Natural killer cell (primary cell): ENCODE measurements at regions not wholly inside any gene's neighbourhood (a gene's known extent, or its start where the extent isn't known, plus 50 kb on each side); places are given as distances from the start of the nearest gene placed in this dataset.
"Not testable (repeated sequence)": the region's sequence is repeated elsewhere in the genome, so short reads cannot be mapped to it uniquely, and the experiment has no call there.

ENCODE experiments used
- ATAC-seq, 3 donors: fragments of 150-1000 bp in 2 of 3; fragments of 200-7000 bp in 1 of 3; cut with Tn5 transposase; 1 replicate in 1 of 3; 2 replicates in 2 of 3; pipeline ENCODE4 v1.10.0; 2021; ENCODE audit warnings: mild to moderate bottlenecking in 2 of 3, moderate library complexity in 2 of 3
- DNase-seq, 2 donors: peaks; one replicate each; pipeline versions ENCODE4 v3.0.0 to v3.0.0-alpha.2; 2013 to 2021; ENCODE audit warnings: mixed read lengths in 1 of 2
- H3K27ac ChIP-seq: one replicate; pipeline ENCODE4 v1.5.1; 2013; ENCODE audit warnings: mild to moderate bottlenecking, low read length
- H3K27me3 ChIP-seq: one replicate; pipeline ENCODE4 v1.6.1; 2013; ENCODE audit warnings: low read length; ENCODE audit not compliant: control insufficient read depth, insufficient read depth
- H3K36me3 ChIP-seq: one replicate; pipeline ENCODE4 v1.6.1; 2013; ENCODE audit warnings: low read length; ENCODE audit not compliant: control insufficient read depth, insufficient read depth
- H3K4me1 ChIP-seq: one replicate; pipeline ENCODE4 v1.6.1; 2013; ENCODE audit warnings: low read length; ENCODE audit not compliant: control insufficient read depth, insufficient read depth
- H3K4me3 ChIP-seq: one replicate; pipeline ENCODE4 v1.5.1; 2013; ENCODE audit warnings: low read length
- H3K9me3 ChIP-seq: one replicate; pipeline ENCODE4 v1.6.1; 2013; ENCODE audit warnings: low read length; ENCODE audit not compliant: control insufficient read depth, insufficient read depth
- H3K27ac Mint-ChIP-seq, 2 donors: one replicate each; pipeline ENCODE4 v1.8.0; 2022; ENCODE audit warnings: mild to moderate bottlenecking in 2 of 2, mixed read lengths in 2 of 2, moderate library complexity in 1 of 2
- H3K27me3 Mint-ChIP-seq, 2 donors: one replicate each; pipeline ENCODE4 v1.8.0; 2022; ENCODE audit warnings: low read depth in 2 of 2, mixed read lengths in 2 of 2
- H3K36me3 Mint-ChIP-seq: one replicate; pipeline ENCODE4 v1.8.0; 2022; ENCODE audit warnings: mixed read lengths
- H3K4me1 Mint-ChIP-seq, 2 donors: one replicate each; pipeline ENCODE4 v1.8.0; 2022; ENCODE audit warnings: mixed read lengths in 2 of 2
- H3K4me3 Mint-ChIP-seq: one replicate; pipeline ENCODE4 v1.8.0; 2022; ENCODE audit warnings: mild to moderate bottlenecking, moderate library complexity, mixed read lengths
- H3K9me3 Mint-ChIP-seq, 2 donors: one replicate each; pipeline ENCODE4 v1.8.0; 2022; ENCODE audit warnings: mixed read lengths in 2 of 2
- WGBS: methylation state at CpG from one replicate; pipeline ENCODE4 v1.1.7; 2013; ENCODE audit warnings: missing lambda C conversion rate; ENCODE audit not compliant: insufficient coverage; 5-methylcytosine and 5-hydroxymethylcytosine counted together
- intact Hi-C: fragments of 100-400 bp; cut with micrococcal nuclease; formaldehyde crosslinking; loops from one replicate; pipeline ENCODE4 v1.14.2; 2022
- TF ChIP-seq, protein P1 (sequence below): fragments of 200-600 bp; IDR thresholded peaks from one replicate; pipeline ENCODE4 v1.8.0; 2022; ENCODE audit warnings: antibody characterized with exemption

DNA sequence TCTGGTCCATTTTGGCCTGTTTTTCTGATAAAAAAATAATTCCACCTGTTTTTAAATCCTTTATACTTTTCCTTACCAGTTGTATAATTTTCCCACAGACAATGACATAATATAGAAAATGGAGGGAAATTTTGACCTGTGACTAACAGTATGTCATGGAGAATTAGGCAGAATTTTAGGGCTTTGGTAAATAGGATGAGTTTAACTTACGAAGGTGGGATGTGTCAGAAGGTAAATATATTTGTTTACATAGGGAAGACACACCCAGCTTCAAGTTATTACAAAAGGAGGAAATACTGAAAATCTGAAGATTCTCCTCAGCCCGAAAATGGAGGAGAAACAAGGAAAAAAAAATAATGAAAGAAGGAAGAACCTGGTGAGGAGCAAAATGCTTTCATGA lies 64.6 kb upstream of the PPP3CA start:
- Histone ChIP-seq H3K36me3 (no peaks in the 10 kb centered on the region), H3K27me3 (no peaks in the 10 kb centered on the region), H3K9me3 (no peaks in the 10 kb centered on the region), H3K27ac (no peak overlapping the region), H3K4me3 (no peak overlapping the region), H3K4me1 (peaks cover 20% of the 10 kb centered on the region)
- H3K27ac Mint-ChIP-seq = no peak overlapping the region
- WGBS = 92% methylated on average over 2 of the region's 2 CpGs
- H3K36me3 Mint-ChIP-seq = no peaks in the 10 kb centered on the region
- intact Hi-C loops = loop anchor here (10.0 kb wide), 1 partner anchor 217 kb away; no protein-coding TSS in a partner anchor
- H3K4me3 Mint-ChIP-seq = no peak overlapping the region
- ATAC-seq (no peak), DNase-seq (no peak)
- TF ChIP-seq, protein P1, sequence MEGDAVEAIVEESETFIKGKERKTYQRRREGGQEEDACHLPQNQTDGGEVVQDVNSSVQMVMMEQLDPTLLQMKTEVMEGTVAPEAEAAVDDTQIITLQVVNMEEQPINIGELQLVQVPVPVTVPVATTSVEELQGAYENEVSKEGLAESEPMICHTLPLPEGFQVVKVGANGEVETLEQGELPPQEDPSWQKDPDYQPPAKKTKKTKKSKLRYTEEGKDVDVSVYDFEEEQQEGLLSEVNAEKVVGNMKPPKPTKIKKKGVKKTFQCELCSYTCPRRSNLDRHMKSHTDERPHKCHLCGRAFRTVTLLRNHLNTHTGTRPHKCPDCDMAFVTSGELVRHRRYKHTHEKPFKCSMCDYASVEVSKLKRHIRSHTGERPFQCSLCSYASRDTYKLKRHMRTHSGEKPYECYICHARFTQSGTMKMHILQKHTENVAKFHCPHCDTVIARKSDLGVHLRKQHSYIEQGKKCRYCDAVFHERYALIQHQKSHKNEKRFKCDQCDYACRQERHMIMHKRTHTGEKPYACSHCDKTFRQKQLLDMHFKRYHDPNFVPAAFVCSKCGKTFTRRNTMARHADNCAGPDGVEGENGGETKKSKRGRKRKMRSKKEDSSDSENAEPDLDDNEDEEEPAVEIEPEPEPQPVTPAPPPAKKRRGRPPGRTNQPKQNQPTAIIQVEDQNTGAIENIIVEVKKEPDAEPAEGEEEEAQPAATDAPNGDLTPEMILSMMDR = no peak
- peaks cover 0 to 7% of the 10 kb centered on the region in 2 donors for H3K27me3 Mint-ChIP-seq
- H3K4me1 Mint-ChIP-seq = peaks cover 28 to 31% of the 10 kb centered on the region in 2 donors
- no peaks in the 10 kb centered on the region for H3K9me3 Mint-ChIP-seq

DNA sequence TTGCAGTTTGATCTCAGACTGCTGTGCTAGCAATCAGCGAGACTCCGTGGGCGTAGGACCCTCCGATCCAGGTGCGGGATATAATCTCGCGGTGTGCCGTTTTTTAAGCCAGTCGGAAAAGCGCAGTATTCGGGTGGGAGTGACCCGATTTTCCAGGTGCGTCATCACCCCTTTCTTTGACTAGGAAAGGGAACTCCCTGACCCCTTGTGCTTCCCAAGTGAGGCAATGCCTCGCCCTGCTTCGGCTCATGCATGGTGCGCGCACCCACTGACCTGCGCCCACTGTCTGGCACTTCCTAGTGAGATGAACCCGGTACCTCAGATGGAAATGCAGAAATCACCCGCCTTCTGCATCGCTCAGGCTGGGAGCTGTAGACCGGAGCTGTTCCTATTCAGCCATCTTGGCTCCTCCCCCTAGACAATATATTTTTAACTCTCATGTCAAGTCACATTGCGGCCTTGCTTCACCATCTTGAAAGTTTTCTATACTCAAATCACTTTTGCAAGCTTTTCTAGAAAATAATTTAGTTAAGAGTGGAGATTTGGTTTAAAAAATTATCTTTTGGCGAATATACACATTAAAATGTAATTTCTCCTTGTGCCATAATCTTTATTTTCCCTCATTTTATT lies 64.1 kb upstream of the PPP3CA start:
- WGBS = 93% methylated on average over 22 of the region's 24 CpGs
- not testable (repeated sequence) for H3K9me3 ChIP-seq, ATAC-seq, H3K27me3 Mint-ChIP-seq, H3K36me3 Mint-ChIP-seq, H3K27me3 ChIP-seq, H3K36me3 ChIP-seq, H3K4me3 ChIP-seq, DNase-seq, H3K27ac Mint-ChIP-seq, H3K4me3 Mint-ChIP-seq, H3K9me3 Mint-ChIP-seq, H3K27ac ChIP-seq
- intact Hi-C loops = loop anchor here (10.0 kb wide), 1 partner anchor 217 kb away; no protein-coding TSS in a partner anchor
- H3K4me1 ChIP-seq = peaks cover 15% of the 10 kb centered on the region
- H3K4me1 Mint-ChIP-seq = peaks cover 24 to 28% of the 10 kb centered on the region in 2 donors

DNA sequence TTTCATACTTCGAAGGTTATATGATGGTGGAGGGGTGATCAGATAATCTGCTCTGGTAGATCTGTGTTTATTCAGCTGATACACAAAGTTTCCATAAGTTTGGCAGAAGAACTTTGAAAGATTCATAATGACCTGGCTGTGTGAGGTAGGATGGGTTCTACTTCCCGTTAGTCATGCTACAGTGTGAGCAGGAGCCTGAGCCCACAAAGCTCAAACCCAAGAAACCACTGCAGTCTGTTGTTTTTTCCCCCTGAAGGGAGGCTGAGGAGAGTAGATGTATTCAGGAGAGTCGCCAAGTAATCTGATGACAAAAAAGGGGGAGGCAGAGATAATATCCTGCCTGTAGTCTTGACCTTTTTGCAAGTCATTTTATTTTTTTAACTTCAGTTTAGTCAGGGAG lies 52.8 kb upstream of the PPP3CA start:
- Mint-ChIP-seq H3K4me1 (peaks cover 9 to 26% of the 10 kb centered on the region in 2 donors), H3K27me3 (peaks cover 0 to 3% of the 10 kb centered on the region in 2 donors), H3K27ac (no peak overlapping the region), H3K4me3 (no peak overlapping the region), H3K9me3 (peaks cover 0 to 2% of the 10 kb centered on the region in 2 donors), H3K36me3 (no peaks in the 10 kb centered on the region)
- Histone ChIP-seq H3K4me3 (no peak overlapping the region), H3K9me3 (no peaks in the 10 kb centered on the region), H3K4me1 (peaks cover 3% of the 10 kb centered on the region), H3K27me3 (no peaks in the 10 kb centered on the region), H3K36me3 (no peaks in the 10 kb centered on the region), H3K27ac (no peak overlapping the region)
- ATAC-seq (peak in 2 of 3 donors; percentile 46 to 74), DNase-seq (no peak)
- 50% methylated on average over 3 of the region's 3 CpGs for WGBS
- intact Hi-C loops = no loop called here
- TF ChIP-seq, protein P1 = no peak

DNA sequence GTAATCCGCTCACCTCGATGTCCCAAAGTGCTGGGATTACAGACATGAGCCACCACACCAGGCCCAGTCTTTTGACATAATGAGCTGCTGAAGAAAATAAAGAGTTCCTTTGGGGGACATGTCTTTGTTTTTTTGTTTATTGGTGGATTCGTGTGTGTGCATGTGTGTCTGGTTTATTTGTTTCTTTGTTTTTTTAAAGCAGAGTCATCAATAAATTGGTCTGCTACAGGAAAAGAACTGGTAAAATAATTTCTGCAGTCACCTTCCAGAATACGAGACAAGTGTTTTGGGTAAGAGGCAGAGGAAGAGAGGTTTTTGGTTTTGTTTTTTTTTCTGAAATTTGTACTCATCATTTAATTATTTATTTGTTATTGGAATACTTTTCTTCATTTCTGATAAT lies 51.5 kb upstream of the PPP3CA start:
- Histone ChIP-seq H3K27ac (no peak overlapping the region), H3K9me3 (no peaks in the 10 kb centered on the region), H3K36me3 (no peaks in the 10 kb centered on the region), H3K4me3 (no peak overlapping the region), H3K27me3 (no peaks in the 10 kb centered on the region), H3K4me1 (peaks cover 3% of the 10 kb centered on the region)
- TF ChIP-seq, protein P1 = no peak
- Mint-ChIP-seq H3K4me3 (no peak overlapping the region), H3K9me3 (no peaks in the 10 kb centered on the region), H3K27me3 (peaks cover 0 to 3% of the 10 kb centered on the region in 2 donors), H3K4me1 (peaks cover 9 to 26% of the 10 kb centered on the region in 2 donors), H3K27ac (no peak overlapping the region), H3K36me3 (no peaks in the 10 kb centered on the region)
- 95% methylated on average over 4 of the region's 4 CpGs for WGBS
- intact Hi-C loops = no loop called here
- DNase-seq (no peak), ATAC-seq (no peak)
